ENCODE measurements at regions not wholly inside any gene's neighbourhood (a gene's known extent, or its start where the extent isn't known, plus 50 kb on each side); places are given as distances from the start of the nearest gene placed in this dataset.

GRCh38 chr14:82153689-82154088 is 620.0 kb upstream of the SEL1L start:
- TF ChIP-seq CTCF (IDR thresholded peaks at IDR 0.05) (no peak), POLR2A (IDR thresholded peaks at IDR 0.05) (no peak)
